Neural crest cell (in vitro differentiated cells): ENCODE measurements at regions not wholly inside any gene's neighbourhood (a gene's known extent, or its start where the extent isn't known, plus 50 kb on each side); places are given as distances from the start of the nearest gene placed in this dataset.

Experiments
- DNase-seq: peaks from one replicate; pipeline ENCODE4 v3.0.0; 2021; ENCODE audit warnings: low read depth, mixed read lengths, low spot score
- H3K27ac Mint-ChIP-seq: one replicate; pipeline ENCODE4 v1.8.0; 2021; ENCODE audit warnings: mild to moderate bottlenecking, mixed read lengths; ENCODE audit not compliant: unreplicated experiment
- H3K27me3 Mint-ChIP-seq: 2 replicates; pipeline ENCODE4 v1.8.0; 2021; ENCODE audit warnings: low read depth, mild to moderate bottlenecking, mixed read lengths
- H3K36me3 Mint-ChIP-seq: 2 replicates; pipeline ENCODE4 v1.8.0; 2021; ENCODE audit warnings: low read depth, mild to moderate bottlenecking, mixed read lengths
- H3K4me1 Mint-ChIP-seq: 2 replicates; pipeline ENCODE4 v1.8.0; 2021; ENCODE audit warnings: mixed read lengths
- H3K4me3 Mint-ChIP-seq: one replicate; pipeline ENCODE4 v1.8.0; 2021; ENCODE audit warnings: mild to moderate bottlenecking, mixed read lengths
- H3K9me3 Mint-ChIP-seq: 2 replicates; pipeline ENCODE4 v1.8.0; 2021; ENCODE audit warnings: mixed read lengths
- TF ChIP-seq, protein P1 (sequence below): fragments of 200-600 bp; sonication (generic); conservative IDR thresholded peaks from 2 replicates; pipeline ENCODE4 v1.5.0; 2021; ENCODE audit warnings: antibody characterized with exemption, mild to moderate bottlenecking

DNA sequence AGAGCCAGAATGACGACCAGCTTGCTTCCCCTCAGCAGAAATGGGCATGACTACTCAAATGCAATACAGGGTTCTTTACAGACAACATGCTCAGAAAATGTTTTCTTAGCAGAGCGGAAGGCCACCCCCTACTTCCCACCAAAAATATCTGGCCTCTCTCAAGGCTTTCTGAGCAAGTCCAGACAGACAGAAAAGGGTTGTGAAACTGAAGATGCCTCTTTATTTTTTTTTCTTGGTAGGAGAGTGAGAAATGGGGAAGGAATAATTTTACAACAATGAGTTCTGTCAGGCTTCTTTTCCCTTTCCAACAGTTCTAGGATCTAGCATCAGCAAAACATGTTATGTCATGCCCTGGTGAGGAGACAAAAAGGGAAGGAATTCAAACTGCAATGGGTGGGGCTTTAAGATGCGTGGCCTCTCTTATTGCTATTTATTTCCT, 172.0 kb upstream of the CAMK1G start:
- H3K4me3 Mint-ChIP-seq: no peak overlapping the region
- H3K36me3 Mint-ChIP-seq: no peaks in the 10 kb centered on the region
- no peak for DNase-seq
- peaks cover 6% of the 10 kb centered on the region for H3K27me3 Mint-ChIP-seq
- no peak overlapping the region for H3K27ac Mint-ChIP-seq
- peaks cover 11% of the 10 kb centered on the region for H3K4me1 Mint-ChIP-seq
- H3K9me3 Mint-ChIP-seq: no peaks in the 10 kb centered on the region
- TF ChIP-seq, protein P1, sequence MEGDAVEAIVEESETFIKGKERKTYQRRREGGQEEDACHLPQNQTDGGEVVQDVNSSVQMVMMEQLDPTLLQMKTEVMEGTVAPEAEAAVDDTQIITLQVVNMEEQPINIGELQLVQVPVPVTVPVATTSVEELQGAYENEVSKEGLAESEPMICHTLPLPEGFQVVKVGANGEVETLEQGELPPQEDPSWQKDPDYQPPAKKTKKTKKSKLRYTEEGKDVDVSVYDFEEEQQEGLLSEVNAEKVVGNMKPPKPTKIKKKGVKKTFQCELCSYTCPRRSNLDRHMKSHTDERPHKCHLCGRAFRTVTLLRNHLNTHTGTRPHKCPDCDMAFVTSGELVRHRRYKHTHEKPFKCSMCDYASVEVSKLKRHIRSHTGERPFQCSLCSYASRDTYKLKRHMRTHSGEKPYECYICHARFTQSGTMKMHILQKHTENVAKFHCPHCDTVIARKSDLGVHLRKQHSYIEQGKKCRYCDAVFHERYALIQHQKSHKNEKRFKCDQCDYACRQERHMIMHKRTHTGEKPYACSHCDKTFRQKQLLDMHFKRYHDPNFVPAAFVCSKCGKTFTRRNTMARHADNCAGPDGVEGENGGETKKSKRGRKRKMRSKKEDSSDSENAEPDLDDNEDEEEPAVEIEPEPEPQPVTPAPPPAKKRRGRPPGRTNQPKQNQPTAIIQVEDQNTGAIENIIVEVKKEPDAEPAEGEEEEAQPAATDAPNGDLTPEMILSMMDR: no peak

DNA sequence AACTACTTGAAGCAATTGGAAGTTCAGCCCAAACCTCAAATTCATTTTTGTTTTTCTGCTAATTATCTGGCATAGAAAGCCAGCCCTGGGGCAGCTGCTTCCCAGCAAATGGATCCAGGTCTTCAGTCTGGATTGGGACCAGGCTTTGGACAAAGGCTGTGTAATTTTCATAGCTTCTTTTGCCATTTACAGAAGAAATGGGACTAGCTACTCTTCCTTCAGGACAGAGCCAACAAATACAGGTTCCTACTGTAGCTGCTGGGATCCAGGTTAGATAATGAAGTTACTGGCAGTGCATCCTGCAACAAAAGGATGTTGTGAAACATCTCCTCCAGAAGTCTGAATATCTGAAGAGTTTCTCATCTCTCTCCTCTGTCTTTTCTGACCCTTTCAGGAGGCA, 171.5 kb upstream of the CAMK1G start:
- no peak overlapping the region for H3K27ac Mint-ChIP-seq
- no peak for DNase-seq
- TF ChIP-seq, protein P1: no peak

DNA sequence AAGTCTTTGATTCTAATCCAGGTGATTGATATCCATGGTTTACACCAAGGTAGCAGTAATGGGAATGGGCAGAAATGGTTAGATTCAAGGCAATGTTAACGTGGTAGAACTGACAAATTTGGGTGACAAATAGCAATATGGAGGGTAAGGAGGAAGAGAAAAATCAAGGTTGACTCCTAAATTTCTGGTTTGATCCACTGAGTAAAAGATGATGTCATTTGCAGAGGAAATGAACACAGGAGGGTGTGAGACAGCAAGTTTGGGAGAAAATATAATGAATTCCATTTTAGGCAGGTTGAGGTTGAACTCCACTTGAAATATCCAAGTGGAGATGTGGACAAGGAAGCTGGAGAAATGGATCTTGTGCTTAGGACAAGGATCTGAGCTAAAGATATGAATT, 170.9 kb upstream of the CAMK1G start:
- Mint-ChIP-seq H3K4me3 (no peak overlapping the region), H3K9me3 (peaks cover 3% of the 10 kb centered on the region), H3K27ac (no peak overlapping the region), H3K36me3 (no peaks in the 10 kb centered on the region), H3K4me1 (peaks cover 13% of the 10 kb centered on the region), H3K27me3 (peaks cover 6% of the 10 kb centered on the region)
- no peak for DNase-seq
- TF ChIP-seq, protein P1: no peak

More for the DNA sequence above, 171.5 kb upstream of the CAMK1G start:
- Mint-ChIP-seq H3K27me3 (peaks cover 6% of the 10 kb centered on the region), H3K36me3 (no peaks in the 10 kb centered on the region), H3K9me3 (no peaks in the 10 kb centered on the region), H3K4me1 (peaks cover 13% of the 10 kb centered on the region), H3K4me3 (no peak overlapping the region)

DNA sequence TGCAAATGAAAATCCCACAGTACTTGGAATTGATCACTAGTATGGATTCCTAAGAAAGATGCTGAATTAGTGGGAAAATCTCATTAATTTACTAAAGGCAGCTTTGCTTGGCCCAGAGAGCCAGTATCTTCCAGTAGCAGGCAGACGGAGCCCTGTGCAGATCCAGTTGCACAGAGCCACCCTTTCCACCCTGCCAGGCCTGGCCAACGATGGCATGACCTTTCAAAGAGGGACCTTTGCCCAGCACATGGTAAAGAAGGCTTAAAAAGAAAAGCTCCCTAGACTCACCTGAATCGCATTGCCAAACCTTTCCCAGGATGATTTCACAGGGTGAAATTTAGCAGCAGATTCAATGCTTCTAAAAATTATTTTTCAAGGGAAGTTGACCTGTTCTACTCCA, 170.5 kb upstream of the CAMK1G start:
- Mint-ChIP-seq H3K4me1 (peaks cover 13% of the 10 kb centered on the region), H3K27ac (no peak overlapping the region), H3K9me3 (peaks cover 3% of the 10 kb centered on the region), H3K27me3 (peaks cover 6% of the 10 kb centered on the region), H3K36me3 (no peaks in the 10 kb centered on the region), H3K4me3 (no peak overlapping the region)
- TF ChIP-seq, protein P1: no peak
- no peak for DNase-seq

DNA sequence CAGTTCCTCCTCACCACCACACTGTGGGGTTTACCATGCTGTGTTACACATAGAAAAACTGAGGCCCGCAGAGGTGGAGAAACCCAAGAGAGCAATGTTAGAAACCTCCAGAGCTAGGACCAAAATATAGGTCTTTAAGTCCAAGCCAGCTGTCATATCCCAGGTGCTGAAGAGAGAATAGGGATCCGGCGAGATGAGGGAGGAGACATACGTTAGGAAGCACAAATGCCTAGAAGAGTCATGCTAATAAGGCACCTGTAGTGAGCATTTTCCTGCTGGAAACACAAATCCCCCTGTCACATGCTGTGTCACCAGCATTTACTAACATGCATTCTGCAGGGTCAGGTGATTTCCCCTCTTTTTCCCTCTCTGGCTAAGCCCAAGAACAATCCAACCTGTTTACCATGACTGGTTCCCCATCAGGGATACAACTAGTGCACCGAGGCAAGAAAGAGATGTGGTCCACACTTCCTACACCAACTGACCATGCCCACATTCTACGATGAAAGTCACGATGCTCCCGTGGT, 168.6 kb upstream of the CAMK1G start:
- Mint-ChIP-seq H3K4me1 (peaks cover 18% of the 10 kb centered on the region), H3K36me3 (no peaks in the 10 kb centered on the region), H3K27me3 (peaks cover 6% of the 10 kb centered on the region), H3K27ac (no peak overlapping the region), H3K9me3 (peaks cover 3% of the 10 kb centered on the region), H3K4me3 (no peak overlapping the region)
- DNase-seq: no peak
- TF ChIP-seq, protein P1: no peak
